ENCODE measurements at regions not wholly inside any gene's neighbourhood (a gene's known extent, or its start where the extent isn't known, plus 50 kb on each side); places are given as distances from the start of the nearest gene placed in this dataset.
"Not testable (repeated sequence)": the region's sequence is repeated elsewhere in the genome, so short reads cannot be mapped to it uniquely, and the experiment has no call there.

DNA sequence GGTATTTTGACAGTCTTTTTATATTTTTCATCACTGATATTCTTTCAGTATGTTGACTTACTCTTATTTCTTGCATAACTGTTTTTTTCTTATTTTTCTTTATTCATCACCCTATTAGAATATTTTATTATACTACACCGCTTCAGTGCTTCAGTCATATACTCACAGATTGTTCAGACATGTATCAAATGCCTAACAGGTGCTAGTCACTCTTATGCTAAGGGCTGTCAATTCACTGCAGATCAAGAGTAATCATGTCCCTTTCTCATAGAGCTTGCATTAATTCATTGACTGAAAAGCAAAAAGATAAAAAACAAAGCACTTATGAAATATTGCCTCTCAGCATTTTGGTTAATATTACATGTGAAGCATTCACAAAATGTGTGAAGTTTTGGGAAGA, 1435.6 kb downstream of the STIM2 start:
- WGBS, 2 donors = 78 to 80% methylated on average over 1 of the region's 1 CpG
- TF ChIP-seq, protein P1, sequence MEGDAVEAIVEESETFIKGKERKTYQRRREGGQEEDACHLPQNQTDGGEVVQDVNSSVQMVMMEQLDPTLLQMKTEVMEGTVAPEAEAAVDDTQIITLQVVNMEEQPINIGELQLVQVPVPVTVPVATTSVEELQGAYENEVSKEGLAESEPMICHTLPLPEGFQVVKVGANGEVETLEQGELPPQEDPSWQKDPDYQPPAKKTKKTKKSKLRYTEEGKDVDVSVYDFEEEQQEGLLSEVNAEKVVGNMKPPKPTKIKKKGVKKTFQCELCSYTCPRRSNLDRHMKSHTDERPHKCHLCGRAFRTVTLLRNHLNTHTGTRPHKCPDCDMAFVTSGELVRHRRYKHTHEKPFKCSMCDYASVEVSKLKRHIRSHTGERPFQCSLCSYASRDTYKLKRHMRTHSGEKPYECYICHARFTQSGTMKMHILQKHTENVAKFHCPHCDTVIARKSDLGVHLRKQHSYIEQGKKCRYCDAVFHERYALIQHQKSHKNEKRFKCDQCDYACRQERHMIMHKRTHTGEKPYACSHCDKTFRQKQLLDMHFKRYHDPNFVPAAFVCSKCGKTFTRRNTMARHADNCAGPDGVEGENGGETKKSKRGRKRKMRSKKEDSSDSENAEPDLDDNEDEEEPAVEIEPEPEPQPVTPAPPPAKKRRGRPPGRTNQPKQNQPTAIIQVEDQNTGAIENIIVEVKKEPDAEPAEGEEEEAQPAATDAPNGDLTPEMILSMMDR (IDR thresholded peaks at IDR 0.05) = no peak
- no peak for TF ChIP-seq POLR2AphosphoS5 (IDR thresholded peaks at IDR 0.05)
- TF ChIP-seq EP300 (IDR thresholded peaks at IDR 0.05) = no peak
- TF ChIP-seq POLR2A (IDR thresholded peaks at IDR 0.05) = no peak
- Histone ChIP-seq H3K4me1 (no peaks in the 10 kb centered on the region), H3K36me3 (no peaks in the 10 kb centered on the region), H3K27ac (no peak overlapping the region), H3K9me3 (no peaks in the 10 kb centered on the region), H3K4me3 (no peak overlapping the region), H3K27me3 (no peaks in the 10 kb centered on the region)
- ATAC-seq (ENCODE audit: low FRiP score in 2 of 2) = no peak
- no peak for DNase-seq

DNA sequence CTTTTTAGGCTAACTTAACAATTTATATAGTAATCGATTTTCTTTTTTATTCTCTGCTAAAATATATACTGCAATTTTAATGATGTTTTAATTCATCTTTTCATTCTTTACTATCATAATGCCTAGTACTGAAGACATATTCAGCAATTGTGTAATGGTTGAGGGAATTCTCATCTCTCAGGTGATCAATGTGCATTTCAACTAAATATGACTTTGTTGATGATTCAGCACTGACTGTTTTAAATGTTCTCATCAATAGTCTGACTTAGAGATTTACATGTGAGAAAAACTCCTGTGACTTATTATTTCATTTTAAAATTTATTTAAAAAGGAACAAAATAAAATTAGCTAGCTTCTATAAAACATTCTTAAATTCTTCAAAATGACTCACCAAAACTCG, 1450.3 kb downstream of the STIM2 start:
- ATAC-seq (ENCODE audit: low FRiP score in 2 of 2) (no peak), DNase-seq (no peak)
- Histone ChIP-seq H3K27me3 (no peaks in the 10 kb centered on the region), H3K36me3 (no peaks in the 10 kb centered on the region), H3K4me3 (no peak overlapping the region), H3K4me1 (no peaks in the 10 kb centered on the region), H3K27ac (no peak overlapping the region), H3K9me3 (no peaks in the 10 kb centered on the region)
- TF ChIP-seq EP300 (IDR thresholded peaks at IDR 0.05) (no peak), POLR2AphosphoS5 (IDR thresholded peaks at IDR 0.05) (no peak), POLR2A (IDR thresholded peaks at IDR 0.05) (no peak)
- TF ChIP-seq, protein P1 (IDR thresholded peaks at IDR 0.05) = no peak
- WGBS, 2 donors = 83 to 84% methylated on average over 2 of the region's 2 CpGs

DNA sequence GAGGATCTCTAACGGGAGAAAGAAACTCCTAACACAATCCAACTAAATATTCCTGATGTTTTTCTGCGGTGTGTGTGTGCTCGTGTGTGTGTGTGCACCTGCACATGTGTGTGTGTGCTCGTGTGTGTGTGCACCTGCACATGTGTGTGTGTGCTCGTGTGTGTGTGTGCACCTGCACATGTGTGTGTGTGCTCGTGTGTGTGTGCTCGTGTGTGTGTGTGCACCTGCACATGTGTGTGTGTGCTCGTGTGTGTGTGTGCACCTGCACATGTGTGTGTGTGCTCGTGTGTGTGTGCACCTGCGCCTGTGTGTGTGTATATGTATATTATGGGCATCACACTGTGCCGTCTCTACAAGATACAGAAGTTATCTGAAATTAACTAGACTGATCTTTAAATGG, 1451.9 kb downstream of the STIM2 start:
- H3K36me3 ChIP-seq = not testable (repeated sequence)
- 84 to 86% methylated on average over 10 of the region's 11 CpGs for WGBS, 2 donors

DNA sequence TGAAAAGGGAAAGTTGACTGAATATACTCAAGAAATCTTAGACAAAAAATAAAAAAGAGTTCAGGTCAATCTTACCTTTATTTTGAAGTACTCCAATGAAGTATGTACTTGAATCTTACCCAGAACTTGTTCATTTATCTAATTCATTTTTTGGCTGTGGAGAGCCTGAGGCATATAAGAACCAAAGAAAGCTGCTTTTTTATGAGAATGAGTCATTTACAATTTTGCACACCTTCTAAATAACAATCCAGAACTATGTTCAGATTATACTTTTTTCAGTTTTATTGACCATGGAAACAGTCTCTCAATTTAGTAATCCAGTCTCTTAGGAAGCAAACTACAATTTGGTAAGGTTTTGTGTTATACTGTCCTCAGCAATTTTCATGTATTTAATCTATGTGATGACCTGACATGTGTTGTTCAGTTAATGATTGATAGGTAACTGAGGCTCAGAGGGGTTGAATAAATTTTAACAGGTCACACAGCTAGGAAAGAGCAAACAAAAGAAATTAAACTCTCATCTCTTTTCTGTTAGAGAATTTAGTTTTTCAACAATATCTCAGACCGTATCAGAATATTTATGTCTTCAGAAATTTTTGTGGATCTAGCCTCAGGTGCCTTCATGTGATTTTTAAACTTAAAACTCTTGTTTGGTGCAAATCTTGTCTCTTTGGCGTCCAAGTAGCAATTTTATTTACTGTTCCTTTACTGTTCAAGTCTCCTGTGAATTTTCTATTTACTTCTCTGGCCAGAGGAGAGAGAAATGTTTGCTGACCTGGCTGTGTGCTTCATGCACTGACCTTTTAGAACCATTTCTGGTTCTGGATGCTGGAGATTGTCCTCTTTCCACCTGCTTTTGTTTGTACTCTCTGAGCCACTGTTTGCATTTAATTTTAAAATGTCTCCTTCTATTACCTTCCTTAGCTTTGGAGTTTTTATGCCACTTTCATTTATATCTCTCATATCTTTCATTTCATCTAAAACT, 1453.4 kb downstream of the STIM2 start:
- DNase-seq = no peak
- H3K36me3 ChIP-seq = no peaks in the 10 kb centered on the region
- TF ChIP-seq EP300 (IDR thresholded peaks at IDR 0.05) = no peak
- TF ChIP-seq POLR2AphosphoS5 (IDR thresholded peaks at IDR 0.05) = no peak
- no peak for TF ChIP-seq POLR2A (IDR thresholded peaks at IDR 0.05)
- TF ChIP-seq, protein P1 (IDR thresholded peaks at IDR 0.05) = no peak
- H3K4me1 ChIP-seq = no peaks in the 10 kb centered on the region
- no peaks in the 10 kb centered on the region for H3K27me3 ChIP-seq
- 49 to 52% methylated on average over 2 of the region's 2 CpGs for WGBS, 2 donors
- no peaks in the 10 kb centered on the region for H3K9me3 ChIP-seq
- ATAC-seq (ENCODE audit: low FRiP score in 2 of 2) = no peak
- no peak overlapping the region for H3K27ac ChIP-seq
- no peak overlapping the region for H3K4me3 ChIP-seq

More for the DNA sequence above, 1451.9 kb downstream of the STIM2 start:
- not testable (repeated sequence) for H3K27ac ChIP-seq; H3K4me3 ChIP-seq; DNase-seq; H3K9me3 ChIP-seq; ATAC-seq (ENCODE audit: low FRiP score in 2 of 2); H3K27me3 ChIP-seq; H3K4me1 ChIP-seq

DNA sequence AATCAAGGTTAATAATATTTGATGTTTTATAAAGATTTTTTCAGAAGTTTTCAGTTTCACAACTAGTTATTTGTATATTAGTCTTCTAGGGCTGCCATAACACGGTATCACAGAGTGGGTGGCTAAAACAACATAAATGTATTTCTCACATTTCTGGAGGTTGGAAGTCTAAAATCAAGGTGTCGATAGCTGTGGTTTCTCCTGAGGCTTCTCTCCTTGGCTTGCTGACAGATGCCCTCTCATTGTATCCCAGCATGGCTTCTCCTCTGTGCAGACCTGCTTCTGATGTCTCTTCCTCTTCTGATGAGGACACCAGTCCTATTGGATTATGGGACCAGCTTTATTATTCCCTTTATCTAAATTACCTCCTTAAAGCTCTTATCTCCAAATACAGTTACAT, 1456.6 kb downstream of the STIM2 start:
- no peak overlapping the region for H3K27ac ChIP-seq
- H3K4me1 ChIP-seq = no peaks in the 10 kb centered on the region
- H3K9me3 ChIP-seq = no peaks in the 10 kb centered on the region
- WGBS, 2 donors = 83 to 90% methylated on average over 2 of the region's 2 CpGs
- DNase-seq = no peak
- no peak overlapping the region for H3K4me3 ChIP-seq
- H3K27me3 ChIP-seq = no peaks in the 10 kb centered on the region
- H3K36me3 ChIP-seq = no peaks in the 10 kb centered on the region
- TF ChIP-seq EP300 (IDR thresholded peaks at IDR 0.05) (no peak), POLR2A (IDR thresholded peaks at IDR 0.05) (no peak), POLR2AphosphoS5 (IDR thresholded peaks at IDR 0.05) (no peak)
- TF ChIP-seq, protein P1 (IDR thresholded peaks at IDR 0.05) = no peak
- no peak for ATAC-seq (ENCODE audit: low FRiP score in 2 of 2)
